IPS-15b (cell line): ENCODE measurements at regions not wholly inside any gene's neighbourhood (a gene's known extent, or its start where the extent isn't known, plus 50 kb on each side); places are given as distances from the start of the nearest gene placed in this dataset.
A peak's percentile ranks its signal among the peaks of the same experiment; 100 is the strongest.
"Not testable (repeated sequence)": the region's sequence is repeated elsewhere in the genome, so short reads cannot be mapped to it uniquely, and the experiment has no call there.

Experiments used
- H3K27me3 ChIP-seq: one replicate; pipeline ENCODE4 v1.6.1; 2013; ENCODE audit warnings: low read length; ENCODE audit not compliant: control insufficient read depth, insufficient read depth
- H3K36me3 ChIP-seq: one replicate; pipeline ENCODE4 v1.6.1; 2013; ENCODE audit warnings: low read length; ENCODE audit not compliant: control insufficient read depth, insufficient read depth
- H3K4me1 ChIP-seq: one replicate; pipeline ENCODE4 v1.6.1; 2013; ENCODE audit warnings: mild to moderate bottlenecking, low read length; ENCODE audit not compliant: control insufficient read depth, insufficient read depth
- H3K4me3 ChIP-seq: one replicate; pipeline ENCODE4 v1.5.1; 2013; ENCODE audit warnings: low read depth, low read length
- H3K9ac ChIP-seq: one replicate; pipeline ENCODE4 v1.6.1; 2013; ENCODE audit warnings: low read depth, mild to moderate bottlenecking, low read length
- H3K9me3 ChIP-seq: one replicate; pipeline ENCODE4 v1.6.1; 2013; ENCODE audit warnings: mild to moderate bottlenecking, low read length; ENCODE audit not compliant: control insufficient read depth, insufficient read depth

GRCh38 chr4:173642509-173642908 is 112.5 kb upstream of the HAND2 start:
- Histone ChIP-seq H3K4me3 (no peak overlapping the region), H3K9me3 (no peaks in the 10 kb centered on the region), H3K27me3 (no peaks in the 10 kb centered on the region), H3K36me3 (no peaks in the 10 kb centered on the region), H3K4me1 (peaks cover 4% of the 10 kb centered on the region), H3K9ac (no peak overlapping the region)

DNA sequence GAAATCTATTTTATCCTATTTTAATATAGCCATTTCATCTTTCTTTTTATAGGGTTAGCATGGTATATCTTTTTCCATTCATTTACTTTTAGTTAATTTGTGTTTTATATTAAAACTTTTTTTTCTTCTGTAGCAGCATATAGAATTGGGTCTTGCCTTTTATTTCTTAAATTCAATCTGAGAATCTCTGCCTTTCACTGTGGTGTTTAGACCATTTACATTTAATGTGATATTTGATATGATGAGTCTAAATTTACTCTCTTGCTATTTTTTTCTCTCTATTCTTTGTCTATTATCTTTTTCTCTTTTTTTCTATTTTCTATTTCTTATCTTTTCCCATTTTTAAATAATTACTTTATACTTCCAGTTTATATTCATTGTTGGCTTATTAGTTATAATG is 105.4 kb upstream of the HAND2 start:
- no peaks in the 10 kb centered on the region for H3K27me3 ChIP-seq
- no peak overlapping the region for H3K4me3 ChIP-seq
- H3K9me3 ChIP-seq, result no peaks in the 10 kb centered on the region
- no peaks in the 10 kb centered on the region for H3K36me3 ChIP-seq
- H3K4me1 ChIP-seq, result no peaks in the 10 kb centered on the region
- H3K9ac ChIP-seq, result no peak overlapping the region

GRCh38 chr4:173626277-173626676 is 96.2 kb upstream of the HAND2 start:
- H3K36me3 ChIP-seq, result no peaks in the 10 kb centered on the region
- no peaks in the 10 kb centered on the region for H3K27me3 ChIP-seq
- H3K9ac ChIP-seq, result no peak overlapping the region
- no peak overlapping the region for H3K4me3 ChIP-seq
- H3K4me1 ChIP-seq, result no peaks in the 10 kb centered on the region
- no peaks in the 10 kb centered on the region for H3K9me3 ChIP-seq

GRCh38 chr4:173618648-173619047 is 88.6 kb upstream of the HAND2 start:
- H3K9me3 ChIP-seq, H3K36me3 ChIP-seq, H3K9ac ChIP-seq, H3K4me1 ChIP-seq, H3K27me3 ChIP-seq, H3K4me3 ChIP-seq: not testable (repeated sequence)

DNA sequence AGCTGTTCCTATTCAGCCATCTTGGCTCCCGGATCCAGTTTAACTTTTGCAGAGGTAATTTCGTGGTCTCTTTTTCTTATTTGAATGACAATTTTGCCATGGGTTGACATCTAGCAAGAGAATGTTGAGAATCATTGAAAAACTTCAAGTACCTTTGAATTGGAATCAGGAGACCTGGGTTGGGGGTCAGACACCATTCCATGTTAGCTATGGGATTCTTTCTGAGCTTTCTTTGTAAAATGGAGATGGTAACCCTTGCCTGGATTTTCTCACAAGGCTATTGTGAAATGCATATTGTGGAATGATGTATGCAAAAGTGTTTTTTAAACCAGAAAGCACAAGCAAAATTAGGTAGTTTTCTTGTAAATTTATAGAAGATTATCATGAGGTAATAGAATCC is 79.1 kb upstream of the HAND2 start:
- peak overlapping the region; percentile 95 for H3K9ac ChIP-seq
- H3K4me1 ChIP-seq, result peaks cover 3% of the 10 kb centered on the region
- H3K9me3 ChIP-seq, result no peaks in the 10 kb centered on the region
- no peaks in the 10 kb centered on the region for H3K27me3 ChIP-seq
- no peaks in the 10 kb centered on the region for H3K36me3 ChIP-seq
- peak overlapping the region; percentile 64 for H3K4me3 ChIP-seq

DNA sequence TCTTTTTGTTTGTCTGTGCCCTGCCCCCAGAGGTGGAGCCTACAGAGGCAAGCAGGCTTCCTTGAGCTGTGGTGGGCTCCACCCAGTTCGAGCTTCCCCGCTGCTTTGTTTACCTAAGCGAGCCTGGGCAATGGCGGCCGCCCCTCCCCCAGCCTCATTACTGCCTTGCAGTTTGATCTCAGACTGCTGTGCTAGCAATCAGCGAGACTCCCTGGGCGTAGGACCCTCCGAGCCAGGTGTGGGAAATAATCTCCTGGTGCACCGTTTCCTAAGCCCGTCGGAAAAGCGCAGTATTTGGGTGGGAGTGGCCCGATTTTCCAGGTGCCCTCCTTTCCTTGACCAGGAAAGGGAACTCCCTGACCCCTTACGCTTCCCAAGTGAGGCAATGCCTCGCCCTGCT is 78.6 kb upstream of the HAND2 start:
- H3K4me3 ChIP-seq, result peak overlapping the region; percentile 64

GRCh38 chr4:173591760-173592159 is 61.7 kb upstream of the HAND2 start:
- no peaks in the 10 kb centered on the region for H3K36me3 ChIP-seq
- H3K4me1 ChIP-seq, result no peaks in the 10 kb centered on the region
- no peaks in the 10 kb centered on the region for H3K9me3 ChIP-seq
- H3K27me3 ChIP-seq, result no peaks in the 10 kb centered on the region
- no peak overlapping the region for H3K9ac ChIP-seq
- no peak overlapping the region for H3K4me3 ChIP-seq

More for the DNA sequence above, 78.6 kb upstream of the HAND2 start:
- H3K9ac ChIP-seq, result peak overlapping the region; percentile 95
- not testable (repeated sequence) for H3K36me3 ChIP-seq, H3K27me3 ChIP-seq, H3K9me3 ChIP-seq, H3K4me1 ChIP-seq

DNA sequence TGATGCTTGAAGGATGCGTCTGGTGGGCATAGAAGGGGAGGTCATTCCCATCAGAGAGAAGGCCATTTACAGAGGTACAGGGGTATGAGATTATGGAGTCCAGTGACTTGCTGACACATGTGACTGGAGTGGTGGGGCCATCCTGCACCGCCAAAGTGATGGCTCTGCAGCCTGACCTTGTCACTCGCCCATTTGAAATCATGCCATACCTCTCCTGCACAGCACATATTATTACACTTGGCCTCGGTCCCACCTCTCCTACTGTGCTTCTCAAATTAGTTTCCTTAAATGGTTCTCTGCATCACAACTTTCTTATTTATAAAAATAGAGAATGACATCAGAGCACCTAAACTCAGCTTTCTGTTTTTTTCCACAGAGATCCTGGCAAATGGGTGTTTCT is 60.7 kb upstream of the HAND2 start:
- H3K9ac ChIP-seq, result no peak overlapping the region
- H3K4me1 ChIP-seq, result no peaks in the 10 kb centered on the region
- no peaks in the 10 kb centered on the region for H3K9me3 ChIP-seq
- no peaks in the 10 kb centered on the region for H3K36me3 ChIP-seq
- H3K4me3 ChIP-seq, result no peak overlapping the region
- H3K27me3 ChIP-seq, result no peaks in the 10 kb centered on the region

GRCh38 chr4:173585876-173586572 is 56.0 kb upstream of the HAND2 start:
- Histone ChIP-seq H3K9ac (no peak overlapping the region), H3K9me3 (no peaks in the 10 kb centered on the region)

GRCh38 chr4:173584506-173584905 is 54.5 kb upstream of the HAND2 start:
- Histone ChIP-seq H3K9ac (no peak overlapping the region), H3K4me3 (no peak overlapping the region), H3K27me3 (no peaks in the 10 kb centered on the region), H3K9me3 (no peaks in the 10 kb centered on the region), H3K4me1 (no peaks in the 10 kb centered on the region), H3K36me3 (no peaks in the 10 kb centered on the region)

More at GRCh38 chr4:173585876-173586572, 56.0 kb upstream of the HAND2 start:
- no peaks in the 10 kb centered on the region for H3K27me3 ChIP-seq
- H3K36me3 ChIP-seq, result no peaks in the 10 kb centered on the region
- no peaks in the 10 kb centered on the region for H3K4me1 ChIP-seq
- no peak overlapping the region for H3K4me3 ChIP-seq
